ENCODE measurements at regions not wholly inside any gene's neighbourhood (a gene's known extent, or its start where the extent isn't known, plus 50 kb on each side); places are given as distances from the start of the nearest gene placed in this dataset. TPM values are rescaled to one million over a fixed set of nuclear protein-coding genes. Genes with fewer than 3 reads are reported as not detected.

DNA sequence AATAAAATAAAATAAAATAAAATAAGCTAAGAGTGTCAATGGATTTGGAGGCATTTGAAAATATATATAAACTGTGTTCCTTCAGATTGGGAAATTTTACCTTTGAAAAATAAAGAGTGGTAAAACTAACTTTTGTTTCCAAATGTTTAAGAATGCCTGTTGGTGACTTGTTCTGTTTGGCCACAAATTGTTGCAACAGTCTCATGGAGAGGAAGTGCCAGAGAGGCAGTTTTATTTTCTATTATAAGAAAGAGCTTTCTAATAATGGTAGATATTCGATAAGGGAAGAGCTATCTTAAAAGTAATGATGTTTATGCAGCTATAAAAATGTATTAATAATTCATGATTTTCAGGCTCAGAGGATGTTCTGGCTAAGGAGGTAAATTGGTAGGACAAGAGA lies 68.8 kb upstream of the MDGA2 start:
- no peak for DNase-seq (ENCODE audit: low spot score)
- ATAC-seq (ENCODE audit: low FRiP score) = no peak
- TF ChIP-seq CTCF (IDR thresholded peaks at IDR 0.05) = no peak

GRCh38 chr14:47739541-47739940 lies 64.1 kb upstream of the MDGA2 start:
- DNase-seq (ENCODE audit: low spot score) (no peak), ATAC-seq (ENCODE audit: low FRiP score) (no peak)
- no peak for TF ChIP-seq CTCF (IDR thresholded peaks at IDR 0.05)

DNA sequence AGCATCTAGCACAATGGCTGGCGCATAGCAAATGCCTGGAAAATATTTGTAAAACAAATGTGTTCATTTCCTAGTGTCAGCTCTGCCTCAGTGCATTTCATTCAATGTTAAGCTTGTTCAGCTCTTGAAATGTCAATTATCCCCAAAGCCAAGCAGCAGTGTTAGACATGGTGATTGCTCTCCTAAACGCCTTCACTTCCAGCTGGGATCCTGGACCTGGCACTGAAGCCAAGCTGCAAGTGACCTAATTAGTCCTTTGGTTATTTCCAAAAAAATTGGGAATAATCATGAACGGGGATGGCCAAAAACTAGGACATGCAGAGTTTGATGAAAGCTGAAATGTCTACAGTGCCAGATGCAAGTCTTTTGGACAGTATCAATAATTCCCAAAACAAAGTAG lies 54.9 kb upstream of the MDGA2 start:
- DNase-seq (ENCODE audit: low spot score) (no peak), ATAC-seq (ENCODE audit: low FRiP score) (no peak)
- TF ChIP-seq CTCF (IDR thresholded peaks at IDR 0.05) = no peak

Small RNA genes in the stretch of these regions (small RNA-seq; reads per million reads assigned to genes)
- gene AL121576.1 = not detected
- not detected for gene AL512360.1
- not detected for gene MIR548Y
- gene RNU6-297P = not detected
